GM23248 (cell line): ENCODE measurements at regions not wholly inside any gene's neighbourhood (a gene's known extent, or its start where the extent isn't known, plus 50 kb on each side); places are given as distances from the start of the nearest gene placed in this dataset.

Experiments used
- EZH2 ChIP-seq: fragments of 200-600 bp; sonication (generic); IDR thresholded peaks from 2 replicates; pipeline ENCODE4 v1.6.1; 2018; ENCODE audit warnings: antibody characterized with exemption, mild to moderate bottlenecking; ENCODE audit not compliant: insufficient read depth, poor library complexity, severe bottlenecking
- EZH2phosphoT487 ChIP-seq: fragments of 200-600 bp; sonication (generic); IDR thresholded peaks from 2 replicates; pipeline ENCODE4 v1.6.1; 2018; ENCODE audit warnings: antibody characterized with exemption, moderate library complexity, mild to moderate bottlenecking, low read depth; ENCODE audit not compliant: insufficient read depth

GRCh38 chr19:16012552-16012951 is 63.7 kb upstream of the TPM4 start:
- TF ChIP-seq EZH2: no peak
- no peak for TF ChIP-seq EZH2phosphoT487
